Stomach (tissue), 8 donors: ENCODE measurements at regions not wholly inside any gene's neighbourhood (a gene's known extent, or its start where the extent isn't known, plus 50 kb on each side); places are given as distances from the start of the nearest gene placed in this dataset.
A peak's percentile ranks its signal among the peaks of the same experiment; 100 is the strongest.

Source experiments
- DNase-seq, 2 donors: peaks; one replicate each; pipeline versions ENCODE4 v3.0.0 to v3.0.0-alpha.2; 2013 to 2019
- H3K27ac ChIP-seq, 5 donors: fragments of 200-600 bp in 4 of 5; sonication (generic) in 4 of 5; one replicate each; pipeline ENCODE4 v1.5.1; 2013 to 2019; ENCODE audit warnings: mild to moderate bottlenecking in 1 of 5, moderate library complexity in 1 of 5
- H3K27me3 ChIP-seq, 3 donors: fragments of 200-600 bp; sonication (generic); one replicate each; pipeline ENCODE4 v1.5.1; 2017 to 2019; ENCODE audit warnings: mixed run types in 1 of 3
- H3K36me3 ChIP-seq, 4 donors: fragments of 200-600 bp; sonication (generic); 1 replicate in 3 of 4; 2 replicates in 1 of 4; pipeline ENCODE4 v1.5.1; 2016 to 2019
- H3K4me1 ChIP-seq, 4 donors: fragments of 200-600 bp; sonication (generic); one replicate each; pipeline ENCODE4 v1.5.1; 2016 to 2019
- H3K4me3 ChIP-seq, 4 donors: fragments of 200-600 bp; sonication (generic) in 3 of 4; one replicate each; pipeline ENCODE4 v1.5.1; 2016 to 2019; ENCODE audit warnings: mild to moderate bottlenecking in 1 of 4
- H3K9me3 ChIP-seq, 4 donors: fragments of 200-600 bp; sonication (generic); one replicate each; pipeline ENCODE4 v1.5.1; 2016 to 2019
- CTCF ChIP-seq, 7 experiments: fragments of 450-650 bp in 4 of 7; fragments of 200-600 bp in 3 of 7; sonication (generic) in 3 of 7; IDR thresholded peaks; one replicate each; pipeline ENCODE4 v1.5.1; 2016 to 2019; ENCODE audit warnings: antibody characterized with exemption in 7 of 7, control low read depth in 2 of 7, mild to moderate bottlenecking in 1 of 7
- EP300 ChIP-seq: sonication (generic); formaldehyde crosslinking; IDR thresholded peaks from one replicate; pipeline ENCODE4 v1.6.1; 2017; ENCODE audit warnings: antibody characterized with exemption
- POLR2A ChIP-seq, 4 donors: fragments of 450-650 bp; IDR thresholded peaks; one replicate each; pipeline ENCODE4 v1.6.1; 2016; ENCODE audit warnings: antibody characterized with exemption in 4 of 4, control low read depth in 2 of 4, mild to moderate bottlenecking in 1 of 4, moderate library complexity in 1 of 4
- POLR2AphosphoS5 ChIP-seq, 3 donors: sonication (generic); formaldehyde crosslinking; IDR thresholded peaks; one replicate each; pipeline ENCODE4 v1.6.1; 2016; ENCODE audit warnings: antibody characterized with exemption in 3 of 3
- WGBS, 5 donors: extraction: QIAGEN DNeasy Blood & Tissue Kit in 3 of 5; methylation state at CpG; one replicate each; pipeline versions ENCODE4 v1.1.5 to v1.1.7; 2013 to 2018; 5-methylcytosine and 5-hydroxymethylcytosine counted together
- intact Hi-C: fragments of 100-400 bp; cut with DNase I; formaldehyde crosslinking; loops from one replicate; pipeline ENCODE4 v1.15.1; 2023; ENCODE audit warnings: low total_unique reads
- donor health status: healthy with polysubstance abuse.
- donor health status: Bipolar disorder and iron deficiency.
- donor health status: healthy.

DNA sequence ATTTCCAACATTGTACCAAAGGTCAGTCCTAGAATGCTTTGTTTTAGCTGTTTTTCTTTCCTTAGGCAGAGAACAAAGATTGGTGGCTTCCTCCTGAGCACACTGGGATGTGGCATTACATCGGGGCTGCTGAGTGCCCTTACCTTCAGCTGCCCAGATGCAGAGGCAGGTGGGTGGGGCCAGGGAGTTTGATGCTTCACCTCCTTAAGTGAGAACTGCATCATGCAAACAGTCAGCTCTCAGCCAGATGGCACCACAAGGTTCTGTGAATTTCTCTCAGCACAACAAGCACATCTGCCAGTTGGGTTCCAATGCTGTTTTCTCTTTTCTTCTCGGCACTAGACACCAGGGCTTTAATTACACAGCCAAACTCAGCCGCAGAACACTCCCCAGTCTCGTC is 87.4 kb upstream of the UBL3 start:
- no peak overlapping the region for H3K27ac ChIP-seq
- H3K4me3 ChIP-seq = no peak overlapping the region
- no peaks in the 10 kb centered on the region for H3K36me3 ChIP-seq
- WGBS, 5 donors = 79 to 91% (median 85%) methylated on average over 4 of the region's 4 CpGs
- TF ChIP-seq POLR2A (IDR thresholded peaks at IDR 0.05) (no peak), POLR2AphosphoS5 (IDR thresholded peaks at IDR 0.05) (no peak), CTCF (IDR thresholded peaks at IDR 0.05) (no peak), EP300 (no peak)
- intact Hi-C loops = no loop called here
- no peaks in the 10 kb centered on the region for H3K9me3 ChIP-seq
- peaks cover 0 to 11% (median 8%) of the 10 kb centered on the region in 4 donors for H3K4me1 ChIP-seq
- DNase-seq = peak in 1 of 2 donors; percentile 40
- H3K27me3 ChIP-seq = no peaks in the 10 kb centered on the region

DNA sequence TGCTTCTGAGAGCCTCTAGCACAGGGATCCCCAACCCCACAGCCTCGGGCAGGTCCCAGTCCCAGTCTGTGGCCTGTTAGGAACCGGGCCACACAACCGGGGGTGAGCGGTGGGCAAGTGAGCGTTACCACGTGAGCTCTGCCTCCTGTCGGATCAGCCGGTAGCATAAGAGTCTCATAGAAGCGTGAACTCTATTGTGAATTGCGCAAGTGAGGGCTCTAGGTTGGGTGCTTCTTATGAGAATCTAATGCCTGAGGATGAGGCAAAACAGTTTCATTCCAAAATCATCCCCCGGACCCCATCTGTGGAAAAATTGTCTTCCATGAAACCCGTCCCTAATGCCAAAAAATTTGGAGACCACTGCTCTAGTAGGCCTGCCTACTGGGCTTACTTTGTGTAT is 87.0 kb upstream of the UBL3 start:
- no peak overlapping the region for H3K4me3 ChIP-seq
- no peaks in the 10 kb centered on the region for H3K36me3 ChIP-seq
- H3K9me3 ChIP-seq = no peaks in the 10 kb centered on the region
- H3K27ac ChIP-seq = no peak overlapping the region
- DNase-seq = no peak
- TF ChIP-seq EP300 (no peak), CTCF (IDR thresholded peaks at IDR 0.05) (no peak), POLR2AphosphoS5 (IDR thresholded peaks at IDR 0.05) (no peak), POLR2A (IDR thresholded peaks at IDR 0.05) (no peak)
- no peaks in the 10 kb centered on the region for H3K27me3 ChIP-seq
- 91 to 96% (median 93%) methylated on average over 12 of the region's 12 CpGs for WGBS, 5 donors
- H3K4me1 ChIP-seq = peaks cover 0 to 11% (median 8%) of the 10 kb centered on the region in 4 donors
- intact Hi-C loops = no loop called here

GRCh38 chr13:29936956-29937355 is 86.5 kb upstream of the UBL3 start:
- intact Hi-C loops = no loop called here
- H3K9me3 ChIP-seq = no peaks in the 10 kb centered on the region
- no peak for DNase-seq
- peaks cover 0 to 11% (median 8%) of the 10 kb centered on the region in 4 donors for H3K4me1 ChIP-seq
- no peaks in the 10 kb centered on the region for H3K27me3 ChIP-seq
- WGBS, 5 donors = 79 to 92% (median 84%) methylated on average over 1 of the region's 1 CpG
- no peak overlapping the region for H3K4me3 ChIP-seq
- no peaks in the 10 kb centered on the region for H3K36me3 ChIP-seq
- TF ChIP-seq CTCF (IDR thresholded peaks at IDR 0.05) (no peak), EP300 (no peak), POLR2A (IDR thresholded peaks at IDR 0.05) (no peak), POLR2AphosphoS5 (IDR thresholded peaks at IDR 0.05) (no peak)
- no peak overlapping the region for H3K27ac ChIP-seq

GRCh38 chr13:29936051-29936813 is 85.8 kb upstream of the UBL3 start:
- peak overlapping the region in 3 of 4 donors; percentile 5 to 26 (median 5) for H3K4me3 ChIP-seq
- TF ChIP-seq POLR2AphosphoS5 (IDR thresholded peaks at IDR 0.05) (no peak), POLR2A (IDR thresholded peaks at IDR 0.05) (no peak)
- H3K4me1 ChIP-seq = peaks cover 0 to 11% (median 8%) of the 10 kb centered on the region in 4 donors
- no peaks in the 10 kb centered on the region for H3K36me3 ChIP-seq
- 18 to 35% (median 26%) methylated on average over 13 of the region's 13 CpGs for WGBS, 5 donors
- peak overlapping the region in 2 of 5 donors; percentile 13 to 56 for H3K27ac ChIP-seq
- peak in 1 of 2 donors; percentile 30 for DNase-seq
- intact Hi-C loops = no loop called here
- no peaks in the 10 kb centered on the region for H3K27me3 ChIP-seq
- no peaks in the 10 kb centered on the region for H3K9me3 ChIP-seq
